ENCODE measurements at regions not wholly inside any gene's neighbourhood (a gene's known extent, or its start where the extent isn't known, plus 50 kb on each side); places are given as distances from the start of the nearest gene placed in this dataset.
A peak's percentile ranks its signal among the peaks of the same experiment; 100 is the strongest.
"Not testable (repeated sequence)": the region's sequence is repeated elsewhere in the genome, so short reads cannot be mapped to it uniquely, and the experiment has no call there.

- no peak for DNase-seq (ENCODE audit: low spot score)
Observed at GRCh38 chr5:52150501-52150900, 637.2 kb upstream of the ITGA1 start.

GRCh38 chr5:52156809-52157208, 630.9 kb upstream of the ITGA1 start:
- not testable (repeated sequence) for DNase-seq (ENCODE audit: low spot score)

GRCh38 chr5:52165806-52166205, 621.9 kb upstream of the ITGA1 start:
- DNase-seq (ENCODE audit: low spot score) = not testable (repeated sequence)

GRCh38 chr5:52173133-52173532, 614.6 kb upstream of the ITGA1 start:
- no peak for DNase-seq (ENCODE audit: low spot score)

- peak; percentile 54 for DNase-seq (ENCODE audit: low spot score)
Observed at GRCh38 chr5:52177193-52177592, 610.5 kb upstream of the ITGA1 start.

- DNase-seq (ENCODE audit: low spot score) = no peak
Observed at GRCh38 chr5:52181403-52181802, 606.3 kb upstream of the ITGA1 start.

GRCh38 chr5:52190737-52191136, 597.0 kb upstream of the ITGA1 start:
- no peak for DNase-seq (ENCODE audit: low spot score)

- DNase-seq (ENCODE audit: low spot score) = no peak
Observed at GRCh38 chr5:52199833-52200232, 587.9 kb upstream of the ITGA1 start.

- DNase-seq (ENCODE audit: low spot score) = no peak
Observed at GRCh38 chr5:52202256-52202655, 585.5 kb upstream of the ITGA1 start.

- DNase-seq (ENCODE audit: low spot score) = no peak
Observed at GRCh38 chr5:52204310-52204709, 583.4 kb upstream of the ITGA1 start.

Small RNAs in the stretch of these regions (small RNA-seq; reads per million reads assigned to genes)
- 0.03 to 0.44 reads per million in 2 experiments for gene RNA5SP182

Measured in SK-N-DZ (cell line).